ENCODE measurements at regions not wholly inside any gene's neighbourhood (a gene's known extent, or its start where the extent isn't known, plus 50 kb on each side); places are given as distances from the start of the nearest gene placed in this dataset.

DNA sequence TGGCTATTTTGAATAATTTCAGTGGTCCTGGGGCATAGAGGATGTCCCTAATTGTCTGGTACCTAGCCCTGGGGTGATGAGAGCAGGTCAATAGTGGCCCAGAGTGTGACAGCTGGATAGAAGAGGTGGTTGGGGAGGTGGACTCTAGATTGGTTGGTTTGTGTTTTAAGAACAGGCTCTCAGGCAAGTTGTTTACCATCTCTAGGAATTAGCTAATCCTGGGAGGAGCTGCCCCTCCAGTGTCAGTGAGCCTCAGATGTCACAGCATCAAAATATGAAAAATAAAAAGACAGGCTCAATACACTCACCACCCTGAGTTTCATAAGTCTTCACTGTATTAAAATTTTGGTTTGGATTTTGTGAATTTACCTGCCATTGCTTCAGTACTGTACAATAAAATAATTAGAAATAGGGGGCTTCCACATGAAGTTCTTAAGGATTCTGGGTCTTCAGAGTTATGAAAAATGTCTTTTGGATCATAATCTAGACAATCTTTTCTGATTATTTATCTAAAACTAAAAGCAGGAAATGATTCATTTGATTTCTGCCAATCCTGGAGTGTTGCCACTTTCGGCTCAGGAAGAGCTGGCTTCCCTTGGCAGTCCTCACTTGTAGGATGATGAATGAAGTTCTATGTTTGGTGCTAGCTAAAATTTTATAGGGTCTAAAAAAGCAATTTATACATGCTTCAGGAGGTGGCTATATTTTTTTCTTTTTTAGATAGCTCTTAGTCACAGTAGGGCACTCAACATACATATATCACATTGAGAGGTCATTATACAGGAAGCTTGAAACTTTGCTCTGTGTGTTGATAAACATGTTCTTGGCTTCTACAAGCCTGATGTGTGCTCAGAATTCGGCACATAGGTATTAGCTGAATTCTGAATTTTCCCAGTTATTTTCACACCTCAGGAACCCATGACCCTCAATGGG, 395.1 kb downstream of the RAB28 start:
- intact Hi-C loops (cut with DNase I; ENCODE audit: low total_unique reads), result no loop called here
- Histone ChIP-seq H3K9me3 (no peaks in the 10 kb centered on the region), H3K27ac (no peak overlapping the region), H3K27me3 (no peaks in the 10 kb centered on the region), H3K4me1 (no peaks in the 10 kb centered on the region), H3K4me3 (no peak overlapping the region), H3K36me3 (no peaks in the 10 kb centered on the region)
- DNase-seq (ENCODE audit: low spot score in 2 of 2), result no peak
- no peak for TF ChIP-seq POLR2AphosphoS5 (IDR thresholded peaks at IDR 0.05)
- no peak for TF ChIP-seq POLR2A (IDR thresholded peaks at IDR 0.05)
- TF ChIP-seq, protein P1, sequence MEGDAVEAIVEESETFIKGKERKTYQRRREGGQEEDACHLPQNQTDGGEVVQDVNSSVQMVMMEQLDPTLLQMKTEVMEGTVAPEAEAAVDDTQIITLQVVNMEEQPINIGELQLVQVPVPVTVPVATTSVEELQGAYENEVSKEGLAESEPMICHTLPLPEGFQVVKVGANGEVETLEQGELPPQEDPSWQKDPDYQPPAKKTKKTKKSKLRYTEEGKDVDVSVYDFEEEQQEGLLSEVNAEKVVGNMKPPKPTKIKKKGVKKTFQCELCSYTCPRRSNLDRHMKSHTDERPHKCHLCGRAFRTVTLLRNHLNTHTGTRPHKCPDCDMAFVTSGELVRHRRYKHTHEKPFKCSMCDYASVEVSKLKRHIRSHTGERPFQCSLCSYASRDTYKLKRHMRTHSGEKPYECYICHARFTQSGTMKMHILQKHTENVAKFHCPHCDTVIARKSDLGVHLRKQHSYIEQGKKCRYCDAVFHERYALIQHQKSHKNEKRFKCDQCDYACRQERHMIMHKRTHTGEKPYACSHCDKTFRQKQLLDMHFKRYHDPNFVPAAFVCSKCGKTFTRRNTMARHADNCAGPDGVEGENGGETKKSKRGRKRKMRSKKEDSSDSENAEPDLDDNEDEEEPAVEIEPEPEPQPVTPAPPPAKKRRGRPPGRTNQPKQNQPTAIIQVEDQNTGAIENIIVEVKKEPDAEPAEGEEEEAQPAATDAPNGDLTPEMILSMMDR (IDR thresholded peaks at IDR 0.05), result no peak

- no peaks in the 10 kb centered on the region for H3K36me3 ChIP-seq
- H3K9me3 ChIP-seq, result peaks cover 0 to 2% of the 10 kb centered on the region in 2 donors
- H3K4me1 ChIP-seq, result no peaks in the 10 kb centered on the region
- DNase-seq (ENCODE audit: low spot score in 2 of 2), result no peak
- no peak overlapping the region for H3K27ac ChIP-seq
- no peak overlapping the region for H3K4me3 ChIP-seq
- no peak for TF ChIP-seq POLR2AphosphoS5 (IDR thresholded peaks at IDR 0.05)
- no peak for TF ChIP-seq POLR2A (IDR thresholded peaks at IDR 0.05)
- TF ChIP-seq, protein P1 (IDR thresholded peaks at IDR 0.05), result no peak
- intact Hi-C loops (cut with DNase I; ENCODE audit: low total_unique reads), result no loop called here
- no peaks in the 10 kb centered on the region for H3K27me3 ChIP-seq
These were observed 397.1 kb downstream of the RAB28 start for GRCh38 chr4:13087041-13087440.

- intact Hi-C loops (cut with DNase I; ENCODE audit: low total_unique reads), result no loop called here
- H3K4me1 ChIP-seq, result no peaks in the 10 kb centered on the region
- H3K27ac ChIP-seq, result no peak overlapping the region
- no peaks in the 10 kb centered on the region for H3K36me3 ChIP-seq
- TF ChIP-seq POLR2AphosphoS5 (IDR thresholded peaks at IDR 0.05), result no peak
- TF ChIP-seq, protein P1 (IDR thresholded peaks at IDR 0.05), result no peak
- no peak overlapping the region for H3K4me3 ChIP-seq
- H3K27me3 ChIP-seq, result no peaks in the 10 kb centered on the region
- no peak for DNase-seq (ENCODE audit: low spot score in 2 of 2)
- H3K9me3 ChIP-seq, result peaks cover 0 to 7% of the 10 kb centered on the region in 2 donors
These were observed 399.9 kb downstream of the RAB28 start for GRCh38 chr4:13084210-13084609.

GRCh38 chr4:13081830-13082229, 402.3 kb downstream of the RAB28 start:
- DNase-seq (ENCODE audit: low spot score in 2 of 2), result no peak
- intact Hi-C loops (cut with DNase I; ENCODE audit: low total_unique reads), result no loop called here
- H3K9me3 ChIP-seq, result peaks cover 0 to 7% of the 10 kb centered on the region in 2 donors
- no peak for TF ChIP-seq POLR2AphosphoS5 (IDR thresholded peaks at IDR 0.05)
- TF ChIP-seq, protein P1 (IDR thresholded peaks at IDR 0.05), result no peak
- TF ChIP-seq POLR2A (IDR thresholded peaks at IDR 0.05), result no peak
- no peak overlapping the region for H3K27ac ChIP-seq
- no peaks in the 10 kb centered on the region for H3K4me1 ChIP-seq
- no peaks in the 10 kb centered on the region for H3K36me3 ChIP-seq
- no peak overlapping the region for H3K4me3 ChIP-seq
- no peaks in the 10 kb centered on the region for H3K27me3 ChIP-seq

- TF ChIP-seq POLR2A (IDR thresholded peaks at IDR 0.05) (no peak), POLR2AphosphoS5 (IDR thresholded peaks at IDR 0.05) (no peak)
- TF ChIP-seq, protein P1 (IDR thresholded peaks at IDR 0.05), result no peak
- H3K27ac ChIP-seq, result no peak overlapping the region
- intact Hi-C loops (cut with DNase I; ENCODE audit: low total_unique reads), result no loop called here
- no peaks in the 10 kb centered on the region for H3K4me1 ChIP-seq
- no peak for DNase-seq (ENCODE audit: low spot score in 2 of 2)
- H3K4me3 ChIP-seq, result no peak overlapping the region
- no peaks in the 10 kb centered on the region for H3K9me3 ChIP-seq
- no peaks in the 10 kb centered on the region for H3K36me3 ChIP-seq
- H3K27me3 ChIP-seq, result no peaks in the 10 kb centered on the region
These were observed 417.1 kb downstream of the RAB28 start for GRCh38 chr4:13067077-13067476.
